Esophagus muscularis mucosa (tissue), 4 donors: ENCODE measurements at regions not wholly inside any gene's neighbourhood (a gene's known extent, or its start where the extent isn't known, plus 50 kb on each side); places are given as distances from the start of the nearest gene placed in this dataset.

ENCODE experiments used
- CTCF ChIP-seq, 3 experiments: fragments of 200-600 bp in 2 of 3; fragments of 450-650 bp in 1 of 3; sonication (generic) in 2 of 3; IDR thresholded peaks; one replicate each; pipeline ENCODE4 v1.5.1; 2017 to 2019; ENCODE audit warnings: antibody characterized with exemption in 3 of 3, mild to moderate bottlenecking in 2 of 3, moderate library complexity in 1 of 3
- EP300 ChIP-seq: sonication (generic); formaldehyde crosslinking; IDR thresholded peaks from one replicate; pipeline ENCODE4 v1.6.1; 2017; ENCODE audit warnings: antibody characterized with exemption
- POLR2AphosphoS5 ChIP-seq, 2 donors: sonication (generic); formaldehyde crosslinking; IDR thresholded peaks; one replicate each; pipeline ENCODE4 v1.6.1; 2017; ENCODE audit warnings: antibody characterized with exemption in 2 of 2

DNA sequence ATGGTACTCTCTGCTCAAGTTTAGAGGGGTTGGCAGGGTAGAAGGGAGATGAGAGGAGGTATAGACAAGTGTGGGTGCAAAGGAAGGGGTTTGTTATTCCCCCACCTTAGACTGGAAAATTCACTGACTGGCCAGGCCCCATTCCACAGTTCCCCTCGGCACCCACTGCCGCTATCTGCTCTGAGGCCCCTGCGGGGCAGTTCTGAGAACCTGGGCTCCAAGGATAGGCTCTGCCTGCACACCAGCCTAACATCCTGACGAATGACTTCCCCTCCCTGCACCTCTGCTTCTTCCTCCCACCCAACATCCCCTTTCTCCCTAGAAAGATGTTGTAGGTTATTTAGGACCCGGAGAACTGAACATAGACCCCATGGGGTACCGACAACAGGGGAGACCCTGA, 303.9 kb upstream of the HDAC4 start:
- TF ChIP-seq POLR2AphosphoS5 (IDR thresholded peaks at IDR 0.05) (no peak), EP300 (no peak), CTCF (IDR thresholded peaks at IDR 0.05) (no peak)
